ENCODE measurements at regions not wholly inside any gene's neighbourhood (a gene's known extent, or its start where the extent isn't known, plus 50 kb on each side); places are given as distances from the start of the nearest gene placed in this dataset.

DNA sequence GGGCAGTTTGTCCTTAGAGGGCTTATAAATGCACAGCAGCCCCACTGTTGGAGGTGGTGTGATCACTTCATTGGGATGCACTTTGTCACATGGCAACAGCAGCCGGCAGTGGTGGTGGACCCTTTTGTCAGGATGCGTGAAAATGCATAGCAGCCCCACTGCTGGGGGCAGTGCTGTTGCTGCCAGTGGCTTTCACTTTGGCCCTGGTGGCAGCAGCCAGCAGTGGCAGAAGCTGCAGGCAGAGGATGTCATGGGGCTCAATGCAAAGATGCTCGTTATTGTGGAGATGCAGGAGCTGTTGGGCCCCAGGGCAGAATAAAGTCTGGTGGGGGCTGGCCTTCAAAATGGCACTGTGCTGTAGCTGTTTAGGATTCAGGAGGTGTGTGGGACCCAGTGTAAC is 173.0 kb upstream of the DAAM1 start:
- TF ChIP-seq EP300 (IDR thresholded peaks at IDR 0.05), result no peak
- TF ChIP-seq, protein P1, sequence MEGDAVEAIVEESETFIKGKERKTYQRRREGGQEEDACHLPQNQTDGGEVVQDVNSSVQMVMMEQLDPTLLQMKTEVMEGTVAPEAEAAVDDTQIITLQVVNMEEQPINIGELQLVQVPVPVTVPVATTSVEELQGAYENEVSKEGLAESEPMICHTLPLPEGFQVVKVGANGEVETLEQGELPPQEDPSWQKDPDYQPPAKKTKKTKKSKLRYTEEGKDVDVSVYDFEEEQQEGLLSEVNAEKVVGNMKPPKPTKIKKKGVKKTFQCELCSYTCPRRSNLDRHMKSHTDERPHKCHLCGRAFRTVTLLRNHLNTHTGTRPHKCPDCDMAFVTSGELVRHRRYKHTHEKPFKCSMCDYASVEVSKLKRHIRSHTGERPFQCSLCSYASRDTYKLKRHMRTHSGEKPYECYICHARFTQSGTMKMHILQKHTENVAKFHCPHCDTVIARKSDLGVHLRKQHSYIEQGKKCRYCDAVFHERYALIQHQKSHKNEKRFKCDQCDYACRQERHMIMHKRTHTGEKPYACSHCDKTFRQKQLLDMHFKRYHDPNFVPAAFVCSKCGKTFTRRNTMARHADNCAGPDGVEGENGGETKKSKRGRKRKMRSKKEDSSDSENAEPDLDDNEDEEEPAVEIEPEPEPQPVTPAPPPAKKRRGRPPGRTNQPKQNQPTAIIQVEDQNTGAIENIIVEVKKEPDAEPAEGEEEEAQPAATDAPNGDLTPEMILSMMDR (IDR thresholded peaks at IDR 0.05), result no peak
